DOHH2 (cell line): ENCODE measurements at regions not wholly inside any gene's neighbourhood (a gene's known extent, or its start where the extent isn't known, plus 50 kb on each side); places are given as distances from the start of the nearest gene placed in this dataset.

Experiments used
- H3F3A ChIP-seq: fragments of 200-600 bp; sonication (generic), shearing (Covaris generic); 2 replicates; pipeline ENCODE4 v1.6.0; 2016; ENCODE audit warnings: antibody characterized with exemption, mild to moderate bottlenecking; ENCODE audit not compliant: control insufficient read depth, insufficient read depth
- H3K27ac ChIP-seq: fragments of 200-600 bp; sonication (generic); 2 replicates; pipeline ENCODE4 v1.5.1; 2014; ENCODE audit warnings: low read depth, mild to moderate bottlenecking, low read length, moderate library complexity
- H3K27me3 ChIP-seq: fragments of 200-600 bp; sonication (generic); 2 replicates; pipeline ENCODE4 v1.6.1; 2014; ENCODE audit warnings: mild to moderate bottlenecking, low read length, mixed read lengths; ENCODE audit not compliant: control insufficient read depth
- H3K36me3 ChIP-seq: fragments of 200-600 bp; sonication (generic); 2 replicates; pipeline ENCODE4 v1.6.1; 2014; ENCODE audit warnings: mild to moderate bottlenecking, low read length, moderate library complexity, mixed read lengths; ENCODE audit not compliant: control insufficient read depth
- H3K4me1 ChIP-seq: fragments of 200-600 bp; sonication (generic); 2 replicates; pipeline ENCODE4 v1.6.1; 2014; ENCODE audit warnings: mild to moderate bottlenecking, low read length, mixed read lengths; ENCODE audit not compliant: control insufficient read depth
- H3K4me2 ChIP-seq: fragments of 200-600 bp; sonication (generic); 2 replicates; pipeline ENCODE4 v1.6.0; 2014; ENCODE audit warnings: mild to moderate bottlenecking, low read length, moderate library complexity
- H3K4me3 ChIP-seq: fragments of 200-600 bp; sonication (generic); 2 replicates; pipeline ENCODE4 v1.5.1; 2014; ENCODE audit warnings: mild to moderate bottlenecking, low read length, mixed read lengths
- H3K79me2 ChIP-seq: fragments of 200-600 bp; sonication (generic); 2 replicates; pipeline ENCODE4 v1.6.1; 2014; ENCODE audit warnings: mild to moderate bottlenecking, low read length, mixed read lengths; ENCODE audit not compliant: control insufficient read depth
- H3K9me2 ChIP-seq: fragments of 200-600 bp; sonication (generic); replicated peaks from 2 replicates; pipeline ENCODE4 v1.6.1; 2014; ENCODE audit warnings: mild to moderate bottlenecking, low read length, mixed read lengths; ENCODE audit not compliant: control insufficient read depth
- H3K9me3 ChIP-seq: fragments of 200-600 bp; sonication (generic); 2 replicates; pipeline ENCODE4 v1.6.1; 2014; ENCODE audit warnings: antibody characterized with exemption, low read length, mixed read lengths; ENCODE audit not compliant: control insufficient read depth, insufficient read depth
- H4K20me1 ChIP-seq: fragments of 200-600 bp; sonication (generic); 2 replicates; pipeline ENCODE4 v1.6.0; 2014; ENCODE audit warnings: low read depth, mild to moderate bottlenecking, antibody characterized with exemption, low read length, moderate library complexity; ENCODE audit not compliant: control insufficient read depth, insufficient read depth
- EZH2phosphoT487 ChIP-seq: fragments of 200-600 bp; sonication (generic); IDR thresholded peaks from 2 replicates; pipeline ENCODE4 v1.6.1; 2017; ENCODE audit warnings: borderline replicate concordance, mild to moderate bottlenecking, antibody characterized with exemption, low read length, moderate library complexity, mixed read lengths
- TF ChIP-seq, protein P1 (sequence below): fragments of 200-600 bp; sonication (generic); IDR thresholded peaks from one replicate; pipeline ENCODE4 v1.5.1; 2014; ENCODE audit warnings: antibody characterized with exemption, mild to moderate bottlenecking, low read depth, low read length; ENCODE audit not compliant: poor library complexity, severe bottlenecking

DNA sequence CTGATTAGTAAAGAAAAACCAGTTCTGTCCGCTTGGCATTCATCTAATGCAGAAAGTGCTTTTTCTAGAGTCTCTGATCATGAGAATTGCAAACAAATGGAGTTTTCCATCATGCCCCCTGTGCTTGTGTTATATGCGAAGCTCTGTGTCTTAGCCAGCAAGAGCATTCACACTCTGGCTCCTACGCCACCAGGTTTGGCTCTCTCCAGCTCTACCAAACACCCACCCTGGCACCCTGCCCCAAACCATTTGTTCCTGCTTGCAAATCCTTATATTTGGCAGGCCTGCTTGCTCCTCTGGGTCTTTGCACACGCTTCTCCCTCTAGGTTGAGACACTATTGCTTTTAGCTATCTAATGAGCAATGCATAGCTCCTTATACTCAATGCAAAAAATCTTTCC, 204.1 kb upstream of the CYRIA start:
- Histone ChIP-seq H3K4me3 (no peak overlapping the region), H3K9me3 (no peaks in the 10 kb centered on the region), H3F3A (no peaks in the 10 kb centered on the region), H3K9me2 (no peaks in the 10 kb centered on the region), H3K27ac (no peak overlapping the region), H4K20me1 (no peaks in the 10 kb centered on the region), H3K36me3 (no peaks in the 10 kb centered on the region), H3K4me2 (no peak overlapping the region), H3K27me3 (no peaks in the 10 kb centered on the region), H3K79me2 (no peaks in the 10 kb centered on the region), H3K4me1 (peaks cover 16% of the 10 kb centered on the region)
- no peak for TF ChIP-seq EZH2phosphoT487
- TF ChIP-seq, protein P1, sequence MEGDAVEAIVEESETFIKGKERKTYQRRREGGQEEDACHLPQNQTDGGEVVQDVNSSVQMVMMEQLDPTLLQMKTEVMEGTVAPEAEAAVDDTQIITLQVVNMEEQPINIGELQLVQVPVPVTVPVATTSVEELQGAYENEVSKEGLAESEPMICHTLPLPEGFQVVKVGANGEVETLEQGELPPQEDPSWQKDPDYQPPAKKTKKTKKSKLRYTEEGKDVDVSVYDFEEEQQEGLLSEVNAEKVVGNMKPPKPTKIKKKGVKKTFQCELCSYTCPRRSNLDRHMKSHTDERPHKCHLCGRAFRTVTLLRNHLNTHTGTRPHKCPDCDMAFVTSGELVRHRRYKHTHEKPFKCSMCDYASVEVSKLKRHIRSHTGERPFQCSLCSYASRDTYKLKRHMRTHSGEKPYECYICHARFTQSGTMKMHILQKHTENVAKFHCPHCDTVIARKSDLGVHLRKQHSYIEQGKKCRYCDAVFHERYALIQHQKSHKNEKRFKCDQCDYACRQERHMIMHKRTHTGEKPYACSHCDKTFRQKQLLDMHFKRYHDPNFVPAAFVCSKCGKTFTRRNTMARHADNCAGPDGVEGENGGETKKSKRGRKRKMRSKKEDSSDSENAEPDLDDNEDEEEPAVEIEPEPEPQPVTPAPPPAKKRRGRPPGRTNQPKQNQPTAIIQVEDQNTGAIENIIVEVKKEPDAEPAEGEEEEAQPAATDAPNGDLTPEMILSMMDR: no peak

DNA sequence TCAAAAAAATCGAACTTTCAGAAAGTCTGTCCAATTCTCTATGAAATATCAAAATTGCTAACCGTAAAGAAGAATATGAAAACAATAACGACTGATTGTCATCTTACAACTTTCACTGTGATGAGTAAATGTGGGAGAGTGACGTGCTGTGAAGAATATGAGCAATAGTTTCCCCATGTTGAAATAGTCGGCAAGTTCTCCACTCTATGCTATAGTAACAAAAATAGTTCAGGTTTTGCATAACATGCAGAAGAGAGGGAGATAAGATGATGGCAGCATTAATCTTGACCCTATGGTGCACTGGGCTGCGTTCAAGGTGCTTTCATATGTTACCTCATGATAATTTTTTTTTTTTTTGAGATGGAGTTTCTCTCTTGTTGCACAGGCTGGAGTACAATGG, 196.8 kb upstream of the CYRIA start:
- H4K20me1 ChIP-seq: no peaks in the 10 kb centered on the region

DNA sequence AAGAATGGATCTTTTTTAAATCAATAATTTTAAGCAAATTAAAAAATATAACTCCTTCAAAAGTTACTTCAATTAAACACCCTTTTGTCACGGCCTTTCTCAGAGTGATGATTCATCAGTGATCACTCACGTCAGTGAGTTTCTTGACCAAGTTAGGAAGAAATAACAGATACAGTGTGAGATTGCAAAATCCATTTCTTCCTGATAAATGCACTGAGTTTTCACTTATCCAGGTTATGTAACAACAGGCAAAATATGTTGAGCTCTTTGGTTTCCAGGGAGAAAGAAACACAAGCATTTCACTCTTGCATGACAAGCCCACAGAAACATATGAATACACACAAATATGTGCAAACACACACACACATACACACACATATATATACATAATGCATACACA, 195.9 kb upstream of the CYRIA start:
- Histone ChIP-seq H3K36me3 (no peaks in the 10 kb centered on the region), H3K79me2 (no peaks in the 10 kb centered on the region), H4K20me1 (no peaks in the 10 kb centered on the region), H3K9me3 (no peaks in the 10 kb centered on the region), H3K4me2 (no peak overlapping the region), H3K4me3 (no peak overlapping the region), H3K27me3 (no peaks in the 10 kb centered on the region), H3K9me2 (no peaks in the 10 kb centered on the region), H3K4me1 (no peaks in the 10 kb centered on the region), H3F3A (no peaks in the 10 kb centered on the region), H3K27ac (no peak overlapping the region)
- TF ChIP-seq, protein P1: no peak
- TF ChIP-seq EZH2phosphoT487: no peak

More for the DNA sequence above, 196.8 kb upstream of the CYRIA start:
- no peaks in the 10 kb centered on the region for H3K36me3 ChIP-seq
- H3K4me3 ChIP-seq: no peak overlapping the region
- H3K9me2 ChIP-seq: no peaks in the 10 kb centered on the region
- H3K9me3 ChIP-seq: no peaks in the 10 kb centered on the region
- no peak overlapping the region for H3K4me2 ChIP-seq
- H3K27ac ChIP-seq: no peak overlapping the region
- no peaks in the 10 kb centered on the region for H3K4me1 ChIP-seq
- TF ChIP-seq EZH2phosphoT487: no peak
- TF ChIP-seq, protein P1: no peak
- H3K27me3 ChIP-seq: no peaks in the 10 kb centered on the region
- H3K79me2 ChIP-seq: no peaks in the 10 kb centered on the region
- H3F3A ChIP-seq: no peaks in the 10 kb centered on the region

DNA sequence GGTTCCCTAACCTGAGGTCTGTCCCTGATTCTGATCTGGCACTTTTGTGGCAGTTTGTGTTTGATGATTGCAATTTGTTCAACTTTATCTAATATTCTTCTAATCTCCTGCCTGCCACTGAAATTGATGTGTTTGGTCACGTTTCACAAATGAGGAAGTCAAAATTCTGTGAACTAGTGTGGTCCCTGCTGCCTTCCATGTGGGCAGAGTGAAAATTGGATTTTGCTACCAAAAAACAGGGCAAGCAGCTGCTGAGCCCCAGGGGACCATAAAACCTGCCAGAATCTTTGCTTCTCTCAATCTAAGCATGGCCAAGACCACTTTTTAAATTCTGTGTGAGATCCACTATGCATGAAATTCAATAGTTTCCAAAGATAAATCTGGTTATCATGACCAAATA, 195.5 kb upstream of the CYRIA start:
- Histone ChIP-seq H3K9me2 (no peaks in the 10 kb centered on the region), H3K27ac (no peak overlapping the region), H3K27me3 (no peaks in the 10 kb centered on the region), H3K79me2 (no peaks in the 10 kb centered on the region), H3K4me1 (no peaks in the 10 kb centered on the region), H3K4me3 (no peak overlapping the region), H3F3A (no peaks in the 10 kb centered on the region), H3K4me2 (no peak overlapping the region), H3K9me3 (no peaks in the 10 kb centered on the region), H3K36me3 (no peaks in the 10 kb centered on the region), H4K20me1 (no peaks in the 10 kb centered on the region)
- TF ChIP-seq, protein P1: no peak
- TF ChIP-seq EZH2phosphoT487: no peak
